Astrocyte of the spinal cord (primary cell): ENCODE measurements at regions not wholly inside any gene's neighbourhood (a gene's known extent, or its start where the extent isn't known, plus 50 kb on each side); places are given as distances from the start of the nearest gene placed in this dataset.
A peak's percentile ranks its signal among the peaks of the same experiment; 100 is the strongest.

Experiments used
- DNase-seq: peaks from one replicate; pipeline ENCODE4 v3.0.0; 2011; ENCODE audit warnings: low read depth, low spot score
- H3K4me3 ChIP-seq: 2 replicates; pipeline ENCODE4 v1.5.1; 2011; ENCODE audit warnings: low read depth, mild to moderate bottlenecking, low read length, moderate library complexity
- in situ Hi-C: cut with HindIII; loops from 2 replicates; pipeline ENCODE4 v1.10.0; 2017; ENCODE audit warnings: low sequenced_read_pairs
- TF ChIP-seq, protein P1 (sequence below): IDR thresholded peaks from 2 replicates; pipeline ENCODE4 v1.5.1; 2012; ENCODE audit warnings: low read depth, mild to moderate bottlenecking, low read length, inconsistent platforms

DNA sequence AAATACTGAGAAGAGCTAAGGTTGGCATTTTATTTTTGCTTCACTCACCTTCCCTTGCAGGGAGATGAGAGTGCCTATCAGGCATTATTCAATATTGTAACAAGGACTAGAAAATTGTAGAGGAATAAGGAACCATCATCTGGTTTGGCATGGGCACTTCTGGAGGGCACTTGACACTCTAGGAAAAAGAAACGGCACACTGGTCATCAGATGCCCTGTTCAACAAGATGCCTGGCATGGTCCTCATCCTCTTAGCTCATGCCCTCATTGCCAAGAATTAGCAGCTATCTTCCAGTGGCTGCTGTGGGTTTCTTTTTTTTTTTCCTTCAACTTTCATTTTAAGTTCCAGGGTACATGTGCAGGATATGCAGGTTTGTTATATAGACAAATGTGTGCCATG, 95.1 kb upstream of the ESRRG start:
- H3K4me3 ChIP-seq: no peak overlapping the region
- TF ChIP-seq, protein P1, sequence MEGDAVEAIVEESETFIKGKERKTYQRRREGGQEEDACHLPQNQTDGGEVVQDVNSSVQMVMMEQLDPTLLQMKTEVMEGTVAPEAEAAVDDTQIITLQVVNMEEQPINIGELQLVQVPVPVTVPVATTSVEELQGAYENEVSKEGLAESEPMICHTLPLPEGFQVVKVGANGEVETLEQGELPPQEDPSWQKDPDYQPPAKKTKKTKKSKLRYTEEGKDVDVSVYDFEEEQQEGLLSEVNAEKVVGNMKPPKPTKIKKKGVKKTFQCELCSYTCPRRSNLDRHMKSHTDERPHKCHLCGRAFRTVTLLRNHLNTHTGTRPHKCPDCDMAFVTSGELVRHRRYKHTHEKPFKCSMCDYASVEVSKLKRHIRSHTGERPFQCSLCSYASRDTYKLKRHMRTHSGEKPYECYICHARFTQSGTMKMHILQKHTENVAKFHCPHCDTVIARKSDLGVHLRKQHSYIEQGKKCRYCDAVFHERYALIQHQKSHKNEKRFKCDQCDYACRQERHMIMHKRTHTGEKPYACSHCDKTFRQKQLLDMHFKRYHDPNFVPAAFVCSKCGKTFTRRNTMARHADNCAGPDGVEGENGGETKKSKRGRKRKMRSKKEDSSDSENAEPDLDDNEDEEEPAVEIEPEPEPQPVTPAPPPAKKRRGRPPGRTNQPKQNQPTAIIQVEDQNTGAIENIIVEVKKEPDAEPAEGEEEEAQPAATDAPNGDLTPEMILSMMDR: no peak
- in situ Hi-C loops: no loop called here
- DNase-seq: no peak

DNA sequence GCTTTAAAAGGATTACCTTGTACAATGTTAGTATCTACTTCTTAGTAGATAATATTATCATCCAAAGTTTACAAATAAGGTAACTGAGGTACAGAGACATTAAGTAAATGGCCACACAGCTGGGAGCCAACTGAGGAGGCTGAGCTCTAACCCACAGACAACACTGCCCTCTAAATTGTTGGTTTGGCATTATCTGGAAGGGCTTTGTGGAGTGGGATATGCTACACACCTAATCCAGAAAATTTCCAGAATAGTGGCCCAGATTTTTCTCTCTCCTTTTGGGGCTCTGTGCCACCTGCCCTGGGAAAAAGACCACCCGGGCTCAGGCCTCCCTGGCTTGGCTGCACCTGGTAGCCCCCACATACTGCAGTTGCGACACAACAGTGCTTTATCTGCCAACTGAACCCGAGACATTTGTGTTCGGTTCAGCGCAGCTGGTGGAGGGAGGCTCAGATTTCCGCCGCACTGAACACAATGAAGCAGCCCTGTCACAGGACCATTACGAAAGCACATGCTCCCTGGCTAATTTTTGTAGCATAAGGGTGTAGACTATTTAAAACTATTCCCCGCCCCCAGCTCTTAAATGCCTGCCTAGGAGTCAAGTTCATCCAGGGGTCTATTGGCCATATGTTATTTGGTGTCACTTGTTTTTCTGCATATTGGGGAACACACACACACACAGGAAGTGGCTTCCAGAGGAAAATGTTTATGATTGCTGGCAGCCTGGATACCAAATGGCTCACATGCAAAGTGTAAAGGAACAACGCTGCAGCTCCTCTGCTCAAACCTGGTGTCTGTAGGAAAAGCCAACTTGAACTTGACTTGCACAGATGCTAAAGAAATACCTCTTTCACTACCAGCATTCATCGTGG, 92.3 kb upstream of the ESRRG start:
- H3K4me3 ChIP-seq: no peak overlapping the region
- in situ Hi-C loops: no loop called here
- DNase-seq: peak; percentile 34
- TF ChIP-seq, protein P1: no peak

DNA sequence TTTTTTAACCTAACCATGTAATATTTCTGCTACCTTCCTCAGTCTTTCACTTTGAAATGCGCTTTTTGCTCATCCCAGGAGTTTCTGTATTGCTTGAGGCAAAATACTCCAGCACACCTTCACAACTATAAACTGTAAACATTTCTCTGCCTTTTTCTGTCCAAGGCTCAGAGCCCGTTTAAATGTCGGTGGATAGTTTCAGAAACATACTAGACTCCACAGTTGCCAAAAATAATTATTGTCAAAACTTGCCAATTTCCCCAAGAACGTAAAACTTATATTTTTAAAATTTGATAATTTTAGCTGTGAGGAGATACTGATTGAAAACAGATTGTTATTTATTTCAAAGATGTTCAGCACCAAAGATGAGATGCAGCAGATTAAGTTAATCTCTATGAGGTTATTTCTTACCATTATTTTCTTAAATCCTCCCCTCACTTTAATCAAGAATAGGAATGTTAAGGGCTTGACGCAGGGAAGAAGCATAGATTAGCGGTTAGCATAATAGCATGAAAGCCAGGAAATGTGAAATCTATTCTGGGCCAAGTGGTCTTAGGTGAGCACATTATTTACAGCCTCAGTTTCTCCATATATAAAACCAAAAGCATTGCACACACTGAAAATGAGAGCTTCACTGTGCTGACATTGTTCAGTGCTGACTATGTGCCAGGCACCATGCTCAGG, 91.5 kb upstream of the ESRRG start:
- DNase-seq: no peak
- in situ Hi-C loops: no loop called here
- H3K4me3 ChIP-seq: no peak overlapping the region
- TF ChIP-seq, protein P1: no peak

DNA sequence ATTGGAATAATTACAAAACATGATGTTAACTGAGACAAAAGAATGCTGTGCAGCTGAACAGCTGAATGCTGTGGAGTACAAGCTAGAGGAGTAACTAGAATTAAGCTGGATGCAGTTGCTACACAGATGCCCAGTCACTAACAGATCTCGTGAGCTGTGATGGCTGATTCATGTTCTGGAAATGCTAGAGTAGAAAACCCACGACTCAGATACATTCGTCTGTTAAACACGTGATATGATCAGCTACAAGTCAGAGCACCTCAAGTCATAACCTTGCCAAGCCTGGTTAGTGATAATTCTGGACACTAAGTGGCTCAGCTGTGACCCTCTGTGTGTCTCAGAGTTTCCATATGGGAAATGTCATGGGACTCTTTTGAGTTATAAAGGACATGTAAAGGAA, 89.7 kb upstream of the ESRRG start:
- in situ Hi-C loops: no loop called here
- no peak overlapping the region for H3K4me3 ChIP-seq
- peak; percentile 7 for DNase-seq
- TF ChIP-seq, protein P1: no peak

DNA sequence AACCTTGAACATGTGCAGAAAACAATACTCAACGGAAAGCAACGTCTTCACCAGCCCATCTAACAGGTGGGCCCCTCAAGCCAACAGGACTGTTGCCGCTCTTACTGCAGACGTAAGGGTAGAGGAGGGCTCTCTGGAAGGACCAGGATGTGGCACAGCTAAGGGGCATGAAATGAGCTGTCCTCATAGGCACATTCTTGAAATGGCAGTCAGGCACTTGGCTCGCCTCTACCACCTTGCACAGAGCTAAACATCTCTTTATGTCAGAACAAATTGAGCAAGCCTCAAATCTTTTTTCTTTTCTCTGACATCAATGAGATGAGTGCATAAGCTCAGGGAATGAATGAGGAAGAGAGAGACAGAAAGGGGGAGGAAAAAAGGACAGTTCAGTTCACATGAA, 86.4 kb upstream of the ESRRG start:
- no peak for DNase-seq
- no peak overlapping the region for H3K4me3 ChIP-seq
- in situ Hi-C loops: no loop called here
- TF ChIP-seq, protein P1: no peak

DNA sequence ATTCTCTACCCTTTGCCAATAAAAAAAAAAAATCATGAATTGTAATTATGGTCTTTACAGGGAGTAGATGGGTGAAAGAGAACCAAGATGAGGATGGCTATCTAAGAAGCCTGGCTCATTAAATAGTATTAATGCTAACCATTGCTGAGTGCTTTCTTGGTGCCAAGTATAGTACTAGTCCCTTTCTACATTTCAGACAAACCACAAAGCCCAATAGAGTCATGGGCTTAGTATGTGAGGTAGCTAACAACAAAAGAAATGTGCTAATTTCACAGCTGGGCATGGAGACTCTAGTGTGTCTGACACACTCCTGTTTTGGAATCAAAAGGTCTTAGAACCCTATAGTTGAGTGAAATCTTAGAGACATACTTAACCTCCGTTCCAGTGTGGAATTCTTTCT, 84.5 kb upstream of the ESRRG start:
- peak; percentile 55 for DNase-seq
- H3K4me3 ChIP-seq: no peak overlapping the region
- in situ Hi-C loops: no loop called here
- TF ChIP-seq, protein P1: no peak
